ENCODE measurements at regions not wholly inside any gene's neighbourhood (a gene's known extent, or its start where the extent isn't known, plus 50 kb on each side); places are given as distances from the start of the nearest gene placed in this dataset.
"Not testable (repeated sequence)": the region's sequence is repeated elsewhere in the genome, so short reads cannot be mapped to it uniquely, and the experiment has no call there.

DNA sequence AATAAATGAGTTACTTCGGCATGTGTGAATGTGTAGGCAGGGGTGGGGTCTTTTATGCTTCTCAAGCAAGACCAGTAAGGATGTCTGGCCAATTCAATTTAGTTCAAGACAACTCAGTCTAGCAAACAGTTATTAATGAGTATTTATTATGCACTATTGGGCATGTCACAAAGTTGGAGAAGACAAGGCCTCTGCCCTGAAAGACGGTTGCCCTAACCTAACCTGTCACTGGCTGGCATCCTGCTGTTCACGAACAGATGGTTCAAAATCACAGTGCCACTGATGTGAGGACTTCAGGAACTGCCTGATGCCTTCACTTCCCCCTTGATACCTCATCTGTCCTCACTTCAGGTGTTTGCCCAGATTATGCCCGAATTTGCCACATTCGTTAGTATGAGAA lies 217.8 kb downstream of the SOX2 start:
- POLR2A ChIA-PET: no interaction called here
- TF ChIP-seq, protein P1, sequence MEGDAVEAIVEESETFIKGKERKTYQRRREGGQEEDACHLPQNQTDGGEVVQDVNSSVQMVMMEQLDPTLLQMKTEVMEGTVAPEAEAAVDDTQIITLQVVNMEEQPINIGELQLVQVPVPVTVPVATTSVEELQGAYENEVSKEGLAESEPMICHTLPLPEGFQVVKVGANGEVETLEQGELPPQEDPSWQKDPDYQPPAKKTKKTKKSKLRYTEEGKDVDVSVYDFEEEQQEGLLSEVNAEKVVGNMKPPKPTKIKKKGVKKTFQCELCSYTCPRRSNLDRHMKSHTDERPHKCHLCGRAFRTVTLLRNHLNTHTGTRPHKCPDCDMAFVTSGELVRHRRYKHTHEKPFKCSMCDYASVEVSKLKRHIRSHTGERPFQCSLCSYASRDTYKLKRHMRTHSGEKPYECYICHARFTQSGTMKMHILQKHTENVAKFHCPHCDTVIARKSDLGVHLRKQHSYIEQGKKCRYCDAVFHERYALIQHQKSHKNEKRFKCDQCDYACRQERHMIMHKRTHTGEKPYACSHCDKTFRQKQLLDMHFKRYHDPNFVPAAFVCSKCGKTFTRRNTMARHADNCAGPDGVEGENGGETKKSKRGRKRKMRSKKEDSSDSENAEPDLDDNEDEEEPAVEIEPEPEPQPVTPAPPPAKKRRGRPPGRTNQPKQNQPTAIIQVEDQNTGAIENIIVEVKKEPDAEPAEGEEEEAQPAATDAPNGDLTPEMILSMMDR (IDR thresholded peaks at IDR 0.05; ENCODE audit: control extremely low read depth, extremely low read depth, low read depth, missing control alignments): no peak
- CTCF ChIA-PET: no interaction called here
- no peak for DNase-seq (ENCODE audit: extremely low spot score)

DNA sequence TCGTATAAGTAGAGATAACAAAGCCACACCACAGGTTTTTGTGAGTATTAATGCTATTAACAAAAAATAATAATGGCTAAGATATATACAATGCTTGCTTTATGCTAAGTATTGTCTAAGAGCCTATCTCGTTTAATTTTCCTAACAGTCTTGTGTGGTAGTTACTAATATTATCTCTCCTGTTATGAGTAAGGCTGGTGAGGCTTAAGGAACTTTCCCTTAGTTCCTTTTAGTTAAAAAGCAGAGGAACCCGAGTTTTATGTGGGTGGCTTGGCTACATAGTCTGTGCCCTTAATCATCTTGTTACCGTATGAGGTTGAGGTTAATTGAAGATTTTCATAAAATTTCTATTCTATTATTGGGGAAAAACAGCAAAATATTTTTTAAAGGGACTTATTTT lies 218.4 kb downstream of the SOX2 start:
- TF ChIP-seq, protein P1 (IDR thresholded peaks at IDR 0.05; ENCODE audit: control extremely low read depth, extremely low read depth, low read depth, missing control alignments): no peak
- DNase-seq (ENCODE audit: extremely low spot score): no peak
- ChIA-PET POLR2A (no interaction called here), CTCF (no interaction called here)

DNA sequence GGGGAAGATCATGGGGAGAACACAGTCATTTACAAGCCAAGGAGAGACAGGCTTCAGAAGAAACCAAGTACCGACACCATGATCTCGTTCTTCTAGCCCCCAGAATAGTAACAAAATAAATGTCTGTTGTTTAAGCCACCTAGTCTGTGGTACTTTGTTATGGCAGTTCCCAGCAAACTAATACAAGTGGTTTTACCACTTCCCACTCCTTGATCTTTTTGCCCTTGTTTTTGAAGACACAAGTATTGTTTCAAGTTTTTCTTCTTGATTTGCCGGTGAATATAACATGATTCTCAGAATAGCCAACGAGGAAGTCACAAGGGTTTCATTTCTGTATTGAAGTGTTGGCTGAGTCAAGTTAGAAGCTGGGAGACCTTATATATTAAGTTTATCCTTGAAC lies 220.3 kb downstream of the SOX2 start:
- ChIA-PET POLR2A (no interaction called here), CTCF (interaction anchor here (1.1 to 1.6 kb wide), 4 partner anchors 16 to 21 kb away, joined by 3 to 4 read pairs (median 4); no protein-coding TSS in a partner anchor)
- TF ChIP-seq, protein P1 (IDR thresholded peaks at IDR 0.05; ENCODE audit: control extremely low read depth, extremely low read depth, low read depth, missing control alignments): no peak
- DNase-seq (ENCODE audit: extremely low spot score): peak; percentile 29

DNA sequence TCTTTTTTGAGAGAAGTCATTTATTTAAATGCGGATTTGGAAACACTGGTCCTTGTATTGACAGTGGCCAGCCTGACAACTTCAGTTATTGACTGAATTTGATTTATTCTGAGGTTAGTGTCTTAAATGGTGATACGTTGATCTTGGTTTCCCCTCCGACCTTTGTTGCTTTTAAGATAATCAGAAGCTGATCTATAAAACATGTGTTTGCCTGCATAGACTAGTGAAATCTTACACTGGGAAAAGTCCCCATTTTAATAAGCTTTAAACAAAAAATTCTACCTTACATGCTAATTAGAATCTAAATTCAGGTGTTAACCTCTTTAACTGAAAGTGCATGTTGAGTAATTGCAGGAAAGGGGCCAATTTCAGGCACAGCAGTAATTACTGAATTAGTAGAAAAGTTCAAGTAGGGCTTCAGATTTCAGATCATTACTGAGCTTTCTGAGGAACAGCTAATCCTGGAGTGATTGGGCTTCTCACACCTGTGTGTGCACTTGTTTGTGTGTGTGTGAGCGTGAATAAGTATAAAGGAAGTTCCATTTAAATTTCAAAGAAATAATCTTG lies 221.4 kb downstream of the SOX2 start:
- no peak for DNase-seq (ENCODE audit: extremely low spot score)
- ChIA-PET POLR2A (no interaction called here), CTCF (interaction anchor here (1.0 to 1.6 kb wide), 7 partner anchors 13 to 25 kb away, joined by 3 to 4 read pairs (median 3); no protein-coding TSS in a partner anchor)
- TF ChIP-seq, protein P1 (IDR thresholded peaks at IDR 0.05; ENCODE audit: control extremely low read depth, extremely low read depth, low read depth, missing control alignments): no peak

DNA sequence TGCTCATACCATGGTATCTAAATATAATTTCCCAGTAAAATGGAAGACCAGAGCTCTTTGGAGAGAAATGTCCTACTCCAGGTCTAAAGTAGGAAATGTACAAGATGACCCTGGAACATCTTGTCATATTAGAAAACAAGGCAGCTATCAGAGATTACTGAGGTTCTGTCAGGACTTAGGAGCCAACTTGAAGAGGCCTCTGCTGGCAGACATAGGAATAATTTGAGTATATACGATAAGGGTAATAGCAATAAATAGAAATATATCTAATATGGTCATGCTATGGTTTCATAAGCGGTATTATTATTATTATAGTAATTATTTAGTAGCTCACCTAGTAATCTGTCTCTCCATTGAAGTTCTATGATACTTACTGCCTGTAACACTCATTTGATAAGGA lies 224.2 kb downstream of the SOX2 start:
- no peak for DNase-seq (ENCODE audit: extremely low spot score)
- TF ChIP-seq, protein P1 (IDR thresholded peaks at IDR 0.05; ENCODE audit: control extremely low read depth, extremely low read depth, low read depth, missing control alignments): no peak
- POLR2A ChIA-PET: no interaction called here
- CTCF ChIA-PET: interaction anchor here (0.7 to 1.0 kb wide), 5 partner anchors 9 to 235 kb away, joined by 3 to 4 read pairs (median 3); no protein-coding TSS in a partner anchor

DNA sequence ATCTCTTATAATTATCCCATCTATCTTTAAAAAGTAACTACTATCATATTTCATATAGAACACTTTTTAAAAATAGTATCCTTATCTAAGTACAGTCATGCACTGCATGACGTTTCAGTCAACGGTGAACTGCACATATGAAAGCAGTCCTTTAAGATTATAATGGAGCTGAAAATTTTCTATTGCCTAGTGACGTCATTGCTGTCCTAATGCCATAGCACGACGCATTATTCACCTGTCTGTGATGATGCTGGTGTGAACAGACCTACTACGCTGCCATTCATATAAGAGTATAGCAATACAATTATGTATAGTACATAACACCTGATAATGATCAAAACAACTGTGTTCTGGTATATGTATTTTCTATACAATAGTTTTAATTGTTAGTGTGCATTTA lies 225.0 kb downstream of the SOX2 start:
- no peak for DNase-seq (ENCODE audit: extremely low spot score)
- CTCF ChIA-PET: interaction anchor here (0.7 to 1.0 kb wide), 2 partner anchors 9 to 236 kb away, joined by 3 to 4 read pairs; no protein-coding TSS in a partner anchor
- TF ChIP-seq, protein P1 (IDR thresholded peaks at IDR 0.05; ENCODE audit: control extremely low read depth, extremely low read depth, low read depth, missing control alignments): no peak

DNA sequence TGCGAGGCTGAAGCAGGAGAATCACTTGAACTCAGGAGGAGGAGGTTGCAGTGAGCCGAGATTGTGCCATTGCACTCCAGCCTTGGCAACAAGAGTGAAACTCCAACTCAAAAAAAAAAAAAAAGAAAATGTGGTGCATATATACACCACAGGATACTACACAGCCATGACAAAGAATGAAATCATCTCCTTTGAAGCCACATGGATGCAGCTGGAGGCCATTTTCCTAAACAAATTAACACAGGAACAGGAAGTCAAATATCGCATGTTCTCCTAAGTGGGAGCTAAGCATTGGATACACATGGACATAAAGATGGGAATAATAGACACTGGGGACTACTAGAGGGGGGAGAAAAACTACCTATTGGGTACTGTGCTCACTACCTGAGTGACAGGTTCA lies 226.9 kb downstream of the SOX2 start:
- CTCF ChIA-PET; POLR2A ChIA-PET; DNase-seq (ENCODE audit: extremely low spot score): not testable (repeated sequence)

More for the DNA sequence above, 225.0 kb downstream of the SOX2 start:
- POLR2A ChIA-PET: no interaction called here
